Endothelial cell of umbilical vein (primary cell): ENCODE measurements at regions not wholly inside any gene's neighbourhood (a gene's known extent, or its start where the extent isn't known, plus 50 kb on each side); places are given as distances from the start of the nearest gene placed in this dataset.

Experiments
- BruUV-seq: library from RNA; stranded (reverse); fragments of 400-500 nt; replicated peaks from 2 replicates; lab custom pipeline; 2021; lab: Mats Ljungman, UMichigan
- CTCF ChIA-PET: fragments of 300-600, 350-600 bp; sonication (Branson Sonifier 250); formaldehyde crosslinking; loops from one replicate; lab custom pipeline; 2021; ENCODE audit warnings: antibody characterized with exemption, inconsistent platforms; lab: Charles Lee
- POLR2A ChIA-PET: fragments of 300-600, 350-600 bp; sonication (Branson Sonifier 250); formaldehyde crosslinking; loops from one replicate; lab custom pipeline; 2021; ENCODE audit warnings: antibody characterized with exemption, inconsistent platforms; lab: Charles Lee
- DNase-seq: peaks from one replicate; pipeline ENCODE4 v3.0.0-alpha.2; 2011; ENCODE audit warnings: low read depth, low spot score
- FAIRE-seq: peaks from 2 replicates; lab custom pipeline; 2011; peaks lifted over from hg19 to GRCh38; lab: Jason Lieb, UNC
- H2AFZ ChIP-seq: 2 replicates; pipeline ENCODE4 v1.6.0; 2012; ENCODE audit warnings: low read depth, low read length, control low read depth, inconsistent platforms
- H3K27ac ChIP-seq: 2 replicates; pipeline ENCODE4 v1.5.1; 2011; ENCODE audit warnings: low read depth, mild to moderate bottlenecking, control low read depth, low read length, moderate library complexity; ENCODE audit not compliant: insufficient read depth
- H3K27me3 ChIP-seq, 2 experiments: 2 replicates each; pipeline versions ENCODE4 v1.6.0 to v1.6.1; 2011; ENCODE audit warnings: low read length in 2 of 2, mixed read lengths in 1 of 2; ENCODE audit not compliant: control insufficient read depth in 2 of 2, insufficient read depth in 2 of 2
- H3K36me3 ChIP-seq, 2 experiments: 2 replicates in 1 of 2; 3 replicates in 1 of 2; pipeline ENCODE4 v1.5.1; 2011; ENCODE audit warnings: low read length in 2 of 2, mild to moderate bottlenecking in 1 of 2, moderate library complexity in 1 of 2; ENCODE audit not compliant: control insufficient read depth in 2 of 2, insufficient read depth in 2 of 2; ENCODE audit errors: extremely low read depth in 1 of 2
- H3K4me1 ChIP-seq: 3 replicates; pipeline ENCODE4 v1.5.1; 2011; ENCODE audit warnings: mild to moderate bottlenecking, low read length; ENCODE audit not compliant: control insufficient read depth, insufficient read depth; ENCODE audit errors: extremely low read depth
- H3K4me2 ChIP-seq: 2 replicates; pipeline ENCODE4 v1.6.1; 2011; ENCODE audit warnings: low read length, control low read depth, mixed read lengths; ENCODE audit not compliant: insufficient read depth
- H3K4me3 ChIP-seq, 3 experiments: fragments of 200-600 bp in 1 of 3; sonication (generic), shearing (Covaris generic) in 1 of 3; replicated peaks in 1 of 3; 2 replicates each; pipeline ENCODE4 v1.5.1; 2011 to 2016; ENCODE audit warnings: control low read depth in 3 of 3, low read length in 3 of 3, mild to moderate bottlenecking in 2 of 3, inconsistent platforms in 1 of 3, low read depth in 1 of 3, moderate library complexity in 1 of 3; ENCODE audit not compliant: insufficient read depth in 1 of 3
- H3K79me2 ChIP-seq: 2 replicates; pipeline ENCODE4 v1.6.0; 2012; ENCODE audit warnings: low read length, inconsistent platforms; ENCODE audit not compliant: control insufficient read depth, insufficient read depth
- H3K9ac ChIP-seq: replicated peaks from 2 replicates; pipeline ENCODE3; 2011; ENCODE audit warnings: low read length, control low read depth; ENCODE audit not compliant: insufficient read depth; ENCODE audit errors: extremely low read depth
- H3K9me1 ChIP-seq: replicated peaks from 3 replicates; pipeline ENCODE4 v1.6.0; 2011; ENCODE audit warnings: mild to moderate bottlenecking, low read length; ENCODE audit not compliant: control insufficient read depth, insufficient read depth; ENCODE audit errors: extremely low read depth
- H3K9me3 ChIP-seq: replicated peaks from 2 replicates; pipeline ENCODE4 v1.5.1; 2012; ENCODE audit warnings: low read length, inconsistent platforms; ENCODE audit not compliant: control insufficient read depth, insufficient read depth
- H4K20me1 ChIP-seq: replicated peaks from 2 replicates; pipeline ENCODE3; 2011; ENCODE audit warnings: mild to moderate bottlenecking, low read length; ENCODE audit not compliant: control insufficient read depth, insufficient read depth; ENCODE audit errors: extremely low read depth
- CTCF ChIP-seq, 2 donors: IDR thresholded peaks; 1 replicate in 1 of 2; 2 replicates in 1 of 2; pipeline ENCODE4 v1.5.1; 2011; ENCODE audit warnings: low read length in 2 of 2, mild to moderate bottlenecking in 2 of 2, moderate library complexity in 2 of 2, control low read depth in 1 of 2, inconsistent platforms in 1 of 2, low read depth in 1 of 2; ENCODE audit not compliant: insufficient read depth in 1 of 2; ENCODE audit errors: extremely low read depth in 1 of 2
- EZH2 ChIP-seq: IDR thresholded peaks from 2 replicates; pipeline ENCODE4 v1.6.1; 2012; ENCODE audit warnings: borderline replicate concordance, low read depth, mild to moderate bottlenecking, moderate library complexity, low read length, inconsistent platforms; ENCODE audit not compliant: severe bottlenecking
- FOS ChIP-seq: IDR thresholded peaks from 2 replicates; pipeline ENCODE4 v1.6.1; 2011; ENCODE audit warnings: mild to moderate bottlenecking, low read length, moderate library complexity, borderline replicate concordance; ENCODE audit not compliant: insufficient read depth
- GATA2 ChIP-seq: IDR thresholded peaks from 2 replicates; pipeline ENCODE4 v1.7.0; 2011; ENCODE audit warnings: low read depth, mild to moderate bottlenecking, moderate library complexity, mixed read lengths, low read length; ENCODE audit not compliant: insufficient read length, insufficient read depth
- JUN ChIP-seq: IDR thresholded peaks from 2 replicates; pipeline ENCODE4 v1.6.1; 2011; ENCODE audit warnings: borderline replicate concordance, low read depth; ENCODE audit not compliant: insufficient read length, insufficient read depth
- MAX ChIP-seq: IDR thresholded peaks from 2 replicates; pipeline ENCODE4 v1.6.1; 2011; ENCODE audit not compliant: insufficient read depth, insufficient read length
- POLR2A ChIP-seq: IDR thresholded peaks from 2 replicates; pipeline ENCODE4 v1.6.1; 2012; ENCODE audit warnings: low read depth, mild to moderate bottlenecking, control low read depth, low read length
- POLR2AphosphoS5 ChIP-seq: IDR thresholded peaks from 2 replicates; pipeline ENCODE4 v1.6.1; 2012; ENCODE audit warnings: low read depth, mild to moderate bottlenecking, control low read depth, low read length, moderate library complexity; ENCODE audit not compliant: insufficient read depth
- dilution Hi-C: fragments of 300-500 bp; cut with MboI; formaldehyde crosslinking; loops from one replicate; pipeline ENCODE4 v1.15.0; 2019; ENCODE audit warnings: low sequenced_read_pairs; ENCODE audit not compliant: extremely low pct_ligation_motif_present
- intact Hi-C: fragments of 100-400 bp; cut with micrococcal nuclease; formaldehyde crosslinking; loops from one replicate; pipeline ENCODE4 v1.10.0; 2022

GRCh38 chr6:164661716-164662115 lies 647.7 kb downstream of the C6orf118 start:
- H3K79me2 ChIP-seq = no peaks in the 10 kb centered on the region
- dilution Hi-C loops (no loop called here), intact Hi-C loops (no loop called here)
- no peak overlapping the region for H2AFZ ChIP-seq
- H3K4me1 ChIP-seq = no peaks in the 10 kb centered on the region
- ChIA-PET CTCF (no interaction called here), POLR2A (no interaction called here)
- H3K36me3 ChIP-seq = no peaks in the 10 kb centered on the region
- no peak overlapping the region for H3K4me2 ChIP-seq
- no peak overlapping the region for H3K4me3 ChIP-seq
- BruUV-seq = no TSS peak
- TF ChIP-seq FOS = no peak
- no peak overlapping the region for H3K27ac ChIP-seq
- H3K27me3 ChIP-seq = no peaks in the 10 kb centered on the region
- H4K20me1 ChIP-seq = no peaks in the 10 kb centered on the region
- H3K9me3 ChIP-seq = no peaks in the 10 kb centered on the region
- FAIRE-seq (no peak), DNase-seq (no peak)
- H3K9me1 ChIP-seq = no peaks in the 10 kb centered on the region
- no peak overlapping the region for H3K9ac ChIP-seq

GRCh38 chr6:164660781-164661180 lies 648.6 kb downstream of the C6orf118 start:
- Histone ChIP-seq H3K4me2 (no peak overlapping the region), H3K9me1 (no peaks in the 10 kb centered on the region), H3K36me3 (no peaks in the 10 kb centered on the region), H2AFZ (no peak overlapping the region), H3K27me3 (no peaks in the 10 kb centered on the region), H4K20me1 (no peaks in the 10 kb centered on the region), H3K9me3 (no peaks in the 10 kb centered on the region), H3K9ac (no peak overlapping the region), H3K79me2 (no peaks in the 10 kb centered on the region), H3K4me1 (no peaks in the 10 kb centered on the region), H3K27ac (no peak overlapping the region), H3K4me3 (no peak overlapping the region)
- POLR2A ChIA-PET = no interaction called here
- CTCF ChIA-PET = no interaction called here
- FAIRE-seq (no peak), DNase-seq (no peak)
- intact Hi-C loops (no loop called here), dilution Hi-C loops (no loop called here)
- TF ChIP-seq JUN (no peak), POLR2AphosphoS5 (no peak), CTCF (IDR thresholded peaks at IDR 0.05; ENCODE audit: extremely low read depth in 1 of 2, insufficient read depth in 1 of 2, low read depth in 1 of 2, low read length in 2 of 2) (no peak), GATA2 (no peak), POLR2A (no peak), MAX (no peak), EZH2 (no peak)
- BruUV-seq = no TSS peak
